PC-9 (cell line): ENCODE measurements at regions not wholly inside any gene's neighbourhood (a gene's known extent, or its start where the extent isn't known, plus 50 kb on each side); places are given as distances from the start of the nearest gene placed in this dataset.

Experiments
- EZH2 ChIP-seq: fragments of 200-600 bp; sonication (generic); IDR thresholded peaks from 2 replicates; pipeline ENCODE4 v1.8.0; 2017; ENCODE audit warnings: antibody characterized with exemption, low read depth
- TF ChIP-seq, protein P1 (sequence below): fragments of 200-600 bp; sonication (generic); conservative IDR thresholded peaks from 2 replicates; pipeline ENCODE4 v1.6.1; 2017; ENCODE audit warnings: mixed run types, antibody characterized with exemption, mild to moderate bottlenecking, moderate library complexity

DNA sequence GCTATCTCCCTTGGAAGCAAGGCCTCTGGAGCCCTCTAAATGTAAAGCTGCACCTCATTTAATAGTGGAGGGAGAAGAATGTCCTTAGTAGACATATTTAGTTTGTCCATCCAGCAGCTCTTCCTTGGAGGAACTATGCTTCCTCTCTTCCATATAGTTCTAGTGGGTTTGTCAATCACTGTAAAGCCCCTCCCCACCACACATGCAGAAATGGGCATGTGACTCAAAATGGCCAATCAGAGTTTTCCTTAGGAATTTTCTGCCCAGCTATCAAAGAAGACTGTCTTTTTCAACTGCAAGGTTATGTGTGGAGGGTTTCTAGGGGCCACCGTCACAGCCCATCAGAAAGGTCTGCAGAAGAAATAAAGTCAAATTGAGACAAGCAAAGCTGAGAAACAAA is 175.5 kb downstream of the MIS18A start:
- no peak for TF ChIP-seq EZH2
- TF ChIP-seq, protein P1, sequence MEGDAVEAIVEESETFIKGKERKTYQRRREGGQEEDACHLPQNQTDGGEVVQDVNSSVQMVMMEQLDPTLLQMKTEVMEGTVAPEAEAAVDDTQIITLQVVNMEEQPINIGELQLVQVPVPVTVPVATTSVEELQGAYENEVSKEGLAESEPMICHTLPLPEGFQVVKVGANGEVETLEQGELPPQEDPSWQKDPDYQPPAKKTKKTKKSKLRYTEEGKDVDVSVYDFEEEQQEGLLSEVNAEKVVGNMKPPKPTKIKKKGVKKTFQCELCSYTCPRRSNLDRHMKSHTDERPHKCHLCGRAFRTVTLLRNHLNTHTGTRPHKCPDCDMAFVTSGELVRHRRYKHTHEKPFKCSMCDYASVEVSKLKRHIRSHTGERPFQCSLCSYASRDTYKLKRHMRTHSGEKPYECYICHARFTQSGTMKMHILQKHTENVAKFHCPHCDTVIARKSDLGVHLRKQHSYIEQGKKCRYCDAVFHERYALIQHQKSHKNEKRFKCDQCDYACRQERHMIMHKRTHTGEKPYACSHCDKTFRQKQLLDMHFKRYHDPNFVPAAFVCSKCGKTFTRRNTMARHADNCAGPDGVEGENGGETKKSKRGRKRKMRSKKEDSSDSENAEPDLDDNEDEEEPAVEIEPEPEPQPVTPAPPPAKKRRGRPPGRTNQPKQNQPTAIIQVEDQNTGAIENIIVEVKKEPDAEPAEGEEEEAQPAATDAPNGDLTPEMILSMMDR: no peak
